ENCODE measurements at regions not wholly inside any gene's neighbourhood (a gene's known extent, or its start where the extent isn't known, plus 50 kb on each side); places are given as distances from the start of the nearest gene placed in this dataset.
"Not testable (repeated sequence)": the region's sequence is repeated elsewhere in the genome, so short reads cannot be mapped to it uniquely, and the experiment has no call there.

DNA sequence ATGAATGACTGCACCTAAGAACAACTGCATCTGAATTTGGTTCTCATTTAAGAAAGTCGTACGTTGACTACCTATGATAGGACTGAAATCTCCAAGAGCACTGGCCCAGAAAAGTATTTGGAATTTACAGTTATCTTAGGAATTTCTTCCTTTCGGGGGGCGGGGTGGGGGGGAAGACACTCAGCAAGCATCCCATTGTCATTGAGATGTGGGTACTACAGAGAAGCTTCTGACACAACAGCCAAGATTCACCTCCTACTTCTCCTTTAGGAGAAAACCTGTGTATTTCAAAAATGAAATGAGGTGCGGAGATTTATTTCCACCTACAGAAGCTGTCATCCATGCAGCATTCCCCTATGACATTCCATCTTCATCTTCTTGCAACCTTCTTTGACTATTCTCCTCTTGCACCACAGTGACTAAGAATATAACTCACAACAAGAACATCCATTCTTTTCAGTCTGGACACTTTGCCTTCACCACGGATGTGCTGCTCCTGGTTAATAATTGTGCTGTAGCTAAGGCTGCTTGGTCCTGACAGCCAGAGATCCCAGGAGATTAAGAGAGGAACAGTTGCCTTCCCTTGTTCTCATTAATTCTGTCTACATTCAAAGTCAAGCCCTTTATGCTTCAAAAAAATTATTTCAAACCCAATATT lies 98.4 kb upstream of the FRMD4A start:
- DNase-seq (ENCODE audit: low spot score): no peak

DNA sequence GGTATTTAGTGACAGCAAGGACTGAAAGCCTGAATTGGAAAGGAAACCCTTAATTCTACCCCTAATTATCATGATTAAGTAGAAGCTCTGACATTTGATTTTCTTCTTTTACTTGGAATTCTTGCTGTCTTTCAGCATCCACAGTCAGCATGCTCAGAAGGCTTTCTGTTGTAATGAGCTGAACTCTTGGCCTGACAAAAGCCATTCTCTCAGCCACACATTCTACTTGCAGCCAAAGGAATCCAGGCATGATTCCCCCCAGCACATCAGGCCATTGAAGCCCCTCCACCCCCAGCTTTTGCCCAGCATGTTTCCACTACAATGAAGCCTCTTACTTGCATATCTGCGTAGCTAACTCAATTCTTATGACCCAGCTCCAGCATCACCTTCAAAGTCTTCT lies 94.3 kb upstream of the FRMD4A start:
- DNase-seq (ENCODE audit: low spot score): no peak

DNA sequence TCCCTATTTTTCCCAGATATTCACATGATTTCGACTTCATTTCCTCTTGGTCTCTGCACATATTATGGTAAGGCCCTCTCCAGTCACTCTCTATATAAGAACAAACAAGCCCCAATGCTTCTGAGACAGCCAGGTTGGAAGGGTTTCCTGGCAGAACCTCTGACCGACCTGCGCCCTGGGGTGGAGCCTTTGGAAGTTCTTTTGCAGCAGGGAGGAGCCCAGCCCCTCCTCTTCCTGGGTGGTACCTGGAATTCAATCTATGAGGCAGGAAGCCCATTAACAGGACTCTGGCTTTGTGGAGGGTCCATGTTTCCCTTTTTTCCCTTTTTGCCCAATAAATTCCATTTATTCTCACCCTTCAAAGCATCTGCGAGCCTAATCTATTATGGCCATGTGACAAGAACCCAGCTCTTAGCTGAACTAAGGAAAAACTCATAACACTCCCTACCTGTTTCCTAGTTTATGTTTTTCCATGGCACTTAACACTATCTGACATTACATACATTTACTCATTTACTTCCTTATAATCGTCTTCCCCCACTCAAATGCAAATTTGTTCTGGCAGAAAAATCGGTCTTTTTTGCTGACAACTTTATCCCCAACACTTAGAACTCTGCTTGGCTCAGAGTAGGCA lies 92.5 kb upstream of the FRMD4A start:
- DNase-seq (ENCODE audit: low spot score): no peak

DNA sequence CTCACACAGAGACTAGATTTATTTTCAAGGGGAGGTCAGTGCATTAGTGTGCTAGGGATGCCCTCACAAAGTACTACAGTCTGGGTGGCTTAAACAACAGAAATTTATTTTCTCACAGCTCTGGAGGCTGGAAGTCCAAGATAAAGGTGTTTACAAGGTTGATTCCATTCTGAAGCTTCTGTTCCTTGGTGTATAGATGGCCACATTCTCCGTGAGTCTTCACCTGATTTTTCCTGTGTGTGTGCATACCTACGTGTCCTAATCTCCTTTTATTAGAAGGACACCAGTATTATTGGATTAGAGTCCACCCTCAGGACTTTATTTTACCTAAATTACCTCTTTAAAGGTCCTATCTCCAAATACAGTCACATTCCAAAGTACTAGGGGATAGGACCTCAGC lies 91.7 kb upstream of the FRMD4A start:
- DNase-seq (ENCODE audit: low spot score): no peak

DNA sequence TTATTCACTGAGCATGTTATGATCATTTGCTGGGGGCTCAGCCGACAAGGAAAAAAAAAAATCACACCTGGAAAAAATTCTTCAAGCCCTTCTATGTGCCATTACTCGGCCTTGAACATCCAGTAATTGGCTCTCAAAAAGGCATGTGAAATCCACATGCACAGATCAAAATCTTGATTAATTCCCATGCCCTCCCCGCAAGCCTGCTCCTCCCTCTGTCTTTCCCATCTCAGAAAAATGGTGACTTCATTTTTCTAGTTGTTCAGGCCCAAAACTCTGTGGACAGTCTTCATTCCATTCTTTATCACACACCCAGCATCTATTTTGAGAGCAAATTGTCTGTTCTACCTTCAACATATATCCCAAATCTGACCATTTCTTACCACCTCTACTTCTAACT lies 91.2 kb upstream of the FRMD4A start:
- DNase-seq (ENCODE audit: low spot score): no peak

DNA sequence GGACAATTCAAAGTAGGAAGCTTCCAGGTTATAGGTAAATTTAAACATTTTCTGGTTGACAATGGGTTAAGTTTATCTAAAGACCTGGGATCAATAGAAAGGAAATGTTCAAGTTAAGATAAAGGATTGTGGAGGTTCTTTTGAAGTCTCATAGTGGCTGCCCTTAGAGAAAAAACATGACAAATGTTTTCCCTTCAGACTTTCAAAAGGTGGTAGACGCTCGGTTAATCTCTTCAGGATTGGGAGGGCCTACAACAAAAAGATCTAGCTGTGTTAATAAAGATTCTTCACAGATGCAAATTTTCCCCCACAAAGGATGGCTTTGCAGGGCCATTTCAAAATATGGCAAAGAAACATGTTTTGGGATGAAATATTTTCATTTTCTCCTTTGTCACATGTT lies 86.6 kb upstream of the FRMD4A start:
- DNase-seq (ENCODE audit: low spot score): not testable (repeated sequence)

DNA sequence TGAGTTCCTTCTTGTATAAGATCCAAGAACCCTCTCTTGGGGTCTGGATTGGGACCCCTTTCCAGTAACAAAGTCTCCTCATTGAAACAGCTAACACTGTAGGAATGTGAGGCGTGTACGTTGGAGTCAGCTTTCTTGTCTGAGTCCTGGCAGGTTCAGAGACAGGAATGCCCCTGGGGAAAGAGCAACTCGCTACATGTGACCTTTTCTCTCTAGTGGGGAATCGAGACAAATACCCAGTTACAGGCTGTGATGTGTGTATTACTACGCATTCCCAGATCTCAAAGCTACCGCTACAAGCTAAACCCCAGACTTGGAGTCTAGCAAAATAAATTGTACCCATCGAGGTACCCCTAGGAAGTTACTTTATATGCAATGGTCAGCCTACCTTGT lies 85.6 kb upstream of the FRMD4A start:
- DNase-seq (ENCODE audit: low spot score): no peak

DNA sequence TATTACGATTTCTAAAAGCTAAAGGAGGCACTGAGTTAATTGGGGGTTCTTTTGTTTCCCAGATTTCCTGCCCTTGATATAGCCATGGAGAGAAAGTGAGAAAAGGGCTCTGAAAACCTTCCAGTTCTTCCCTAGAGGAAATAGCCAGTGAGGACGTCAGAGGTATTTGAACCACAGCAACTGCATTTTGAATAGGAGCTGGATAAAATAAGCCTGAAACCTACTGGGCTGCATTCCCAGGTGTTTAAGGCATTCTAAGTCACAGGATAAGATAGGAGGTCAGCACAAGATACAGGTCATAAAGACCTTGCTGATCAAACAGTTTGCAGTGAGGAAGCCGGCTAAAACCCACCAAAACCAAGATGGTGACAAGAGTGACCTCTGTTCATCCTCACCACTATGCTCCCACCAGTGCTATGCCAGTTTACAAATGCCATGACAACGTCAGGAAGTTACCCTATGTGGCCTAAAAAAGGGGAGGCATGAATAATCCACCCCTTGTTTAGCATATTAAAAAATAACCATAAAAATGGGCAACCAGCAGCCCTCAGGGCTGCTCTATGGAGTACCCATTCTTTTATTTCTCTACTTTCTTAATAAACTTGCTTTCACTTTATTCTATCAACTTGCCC lies 85.1 kb upstream of the FRMD4A start:
- no peak for DNase-seq (ENCODE audit: low spot score)

DNA sequence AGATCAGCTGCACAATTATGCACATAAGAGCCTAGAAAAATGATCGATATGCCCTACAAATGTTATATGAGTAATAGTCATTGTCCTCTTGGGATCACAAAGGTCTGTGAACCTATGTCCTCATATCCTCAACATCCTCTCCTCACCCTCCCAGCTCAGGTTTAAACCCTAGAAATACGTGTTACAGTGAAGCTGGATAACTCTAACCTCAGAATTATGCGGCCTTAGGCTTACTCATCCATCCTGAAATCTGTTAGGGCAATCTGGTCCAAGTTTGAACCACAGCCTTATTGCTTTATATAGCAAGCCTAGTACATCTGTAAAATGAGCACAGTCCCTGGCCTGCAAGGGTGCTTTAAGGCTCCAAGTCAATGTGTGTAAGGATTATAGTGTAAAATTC lies 84.2 kb upstream of the FRMD4A start:
- peak; percentile 43 for DNase-seq (ENCODE audit: low spot score)

DNA sequence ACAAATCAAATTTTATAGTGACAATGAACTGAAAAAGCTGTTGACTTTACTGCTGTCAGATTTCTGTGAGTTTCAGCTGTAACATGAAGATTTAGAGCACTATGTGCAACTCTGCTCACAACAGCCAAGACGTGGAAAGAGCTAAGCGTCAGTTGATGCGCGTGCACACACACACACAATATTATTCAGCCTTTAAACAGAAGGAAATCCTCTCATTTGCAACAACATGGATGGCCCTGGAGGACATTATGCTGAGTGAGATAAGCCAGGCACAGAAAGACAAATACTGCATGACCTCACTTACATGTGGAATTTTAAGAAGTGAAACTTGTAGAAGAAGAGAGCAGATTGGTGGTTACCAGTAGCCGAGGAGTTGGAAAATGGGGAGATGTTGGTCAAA lies 82.8 kb upstream of the FRMD4A start:
- no peak for DNase-seq (ENCODE audit: low spot score)

DNA sequence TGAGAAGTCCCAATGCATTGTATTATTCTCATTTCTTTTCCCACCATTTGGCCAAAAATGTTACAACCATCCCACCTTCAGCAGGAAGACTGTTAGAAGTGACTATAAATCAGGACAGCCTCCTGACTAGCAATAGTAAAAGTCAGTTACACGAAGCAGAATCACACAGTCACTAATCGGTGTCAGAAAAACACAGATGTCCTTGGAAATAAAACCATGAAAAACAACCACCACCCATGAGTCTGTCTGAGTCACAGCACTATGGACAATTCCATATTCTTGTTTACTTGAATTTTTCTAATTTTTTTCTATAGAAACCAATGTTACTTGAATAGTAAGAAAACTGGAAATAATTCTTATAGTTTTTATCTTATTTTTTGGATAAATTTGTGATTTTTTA lies 81.9 kb upstream of the FRMD4A start:
- no peak for DNase-seq (ENCODE audit: low spot score)

DNA sequence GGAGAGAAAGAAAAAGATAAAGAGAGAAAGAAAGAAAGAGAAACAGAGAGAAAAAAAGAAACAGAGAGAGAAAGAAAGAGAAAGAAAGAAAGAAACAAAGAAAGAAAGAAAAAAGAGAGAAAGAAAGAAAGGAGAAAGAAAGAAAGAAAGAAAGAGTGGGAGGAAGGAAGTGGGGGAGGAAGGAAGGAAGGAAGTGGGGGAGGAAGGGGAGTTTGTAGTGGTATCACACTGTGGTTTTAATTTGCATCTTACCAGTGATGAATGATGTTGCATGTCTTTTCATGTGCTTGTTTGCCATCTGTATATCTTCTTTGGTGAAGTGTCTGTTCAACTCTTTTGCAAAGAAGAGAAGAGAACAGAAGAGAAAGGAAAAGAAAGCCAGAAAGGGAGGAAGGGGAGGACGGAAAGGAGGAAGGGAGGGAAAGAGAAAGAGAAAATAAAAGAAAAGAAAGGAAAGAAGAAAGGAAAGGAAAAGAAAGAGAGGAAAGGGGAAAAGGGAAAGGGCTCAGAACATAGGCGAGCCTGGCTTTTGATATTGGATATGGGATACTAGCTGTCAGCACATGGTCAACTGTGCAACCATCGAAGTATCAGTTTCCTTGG lies 79.2 kb upstream of the FRMD4A start:
- no peak for DNase-seq (ENCODE audit: low spot score)

DNA sequence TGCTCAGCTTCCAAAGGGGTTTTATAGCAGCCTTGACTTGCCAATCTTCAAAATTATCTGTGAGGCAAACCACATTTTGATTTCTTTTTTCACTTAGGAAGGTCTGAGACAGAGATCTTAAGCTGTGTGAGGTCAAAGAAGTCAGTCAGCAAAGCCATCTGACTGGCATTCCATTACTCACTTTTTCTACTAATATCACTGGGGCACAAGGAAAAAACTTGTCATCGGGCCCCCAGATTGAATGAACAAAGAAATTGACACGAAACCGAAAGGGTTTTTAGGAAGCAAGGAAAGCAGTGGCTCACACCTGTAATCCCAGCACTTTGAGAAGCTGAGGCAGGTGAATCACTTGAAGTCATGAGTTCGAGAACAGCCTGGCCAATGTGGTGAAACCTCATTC lies 78.5 kb upstream of the FRMD4A start:
- no peak for DNase-seq (ENCODE audit: low spot score)

DNA sequence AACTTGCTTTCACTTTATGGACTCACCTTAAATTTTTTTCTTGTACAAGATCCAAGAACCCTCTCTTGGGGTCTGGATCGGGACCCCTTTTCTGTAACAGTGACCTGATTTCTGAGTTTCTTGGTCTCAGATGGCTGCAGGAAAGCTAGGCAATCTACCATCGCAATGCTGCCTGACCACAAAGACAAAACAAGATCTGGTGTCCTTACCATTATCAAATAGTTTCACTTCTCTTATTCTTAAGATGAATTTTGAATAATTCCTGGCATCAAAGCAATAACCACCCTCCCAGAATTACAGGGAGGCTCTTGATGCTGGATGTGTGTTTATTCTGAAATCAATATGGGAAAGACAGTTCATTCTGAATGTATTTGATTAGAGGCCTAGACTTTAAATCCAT lies 77.4 kb upstream of the FRMD4A start:
- no peak for DNase-seq (ENCODE audit: low spot score)

DNA sequence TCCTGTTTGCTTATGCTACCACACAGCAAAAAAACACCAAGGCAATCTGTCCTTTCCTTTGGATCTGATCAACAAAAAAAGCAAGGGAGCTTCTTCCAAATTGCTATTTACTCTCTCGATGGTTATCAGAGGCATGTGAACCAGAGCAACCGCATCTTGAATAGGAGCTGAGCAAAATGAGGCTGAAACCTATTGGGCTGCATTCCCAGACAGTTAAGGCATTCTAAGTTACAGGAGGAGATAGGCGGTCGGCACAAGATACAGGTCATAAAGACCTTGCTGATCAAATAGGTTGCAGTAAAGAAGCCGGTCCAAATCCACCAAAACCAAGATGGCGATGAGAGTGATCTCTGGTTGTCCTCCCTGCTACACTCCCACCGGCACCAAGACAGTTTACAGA lies 76.8 kb upstream of the FRMD4A start:
- no peak for DNase-seq (ENCODE audit: low spot score)

DNA sequence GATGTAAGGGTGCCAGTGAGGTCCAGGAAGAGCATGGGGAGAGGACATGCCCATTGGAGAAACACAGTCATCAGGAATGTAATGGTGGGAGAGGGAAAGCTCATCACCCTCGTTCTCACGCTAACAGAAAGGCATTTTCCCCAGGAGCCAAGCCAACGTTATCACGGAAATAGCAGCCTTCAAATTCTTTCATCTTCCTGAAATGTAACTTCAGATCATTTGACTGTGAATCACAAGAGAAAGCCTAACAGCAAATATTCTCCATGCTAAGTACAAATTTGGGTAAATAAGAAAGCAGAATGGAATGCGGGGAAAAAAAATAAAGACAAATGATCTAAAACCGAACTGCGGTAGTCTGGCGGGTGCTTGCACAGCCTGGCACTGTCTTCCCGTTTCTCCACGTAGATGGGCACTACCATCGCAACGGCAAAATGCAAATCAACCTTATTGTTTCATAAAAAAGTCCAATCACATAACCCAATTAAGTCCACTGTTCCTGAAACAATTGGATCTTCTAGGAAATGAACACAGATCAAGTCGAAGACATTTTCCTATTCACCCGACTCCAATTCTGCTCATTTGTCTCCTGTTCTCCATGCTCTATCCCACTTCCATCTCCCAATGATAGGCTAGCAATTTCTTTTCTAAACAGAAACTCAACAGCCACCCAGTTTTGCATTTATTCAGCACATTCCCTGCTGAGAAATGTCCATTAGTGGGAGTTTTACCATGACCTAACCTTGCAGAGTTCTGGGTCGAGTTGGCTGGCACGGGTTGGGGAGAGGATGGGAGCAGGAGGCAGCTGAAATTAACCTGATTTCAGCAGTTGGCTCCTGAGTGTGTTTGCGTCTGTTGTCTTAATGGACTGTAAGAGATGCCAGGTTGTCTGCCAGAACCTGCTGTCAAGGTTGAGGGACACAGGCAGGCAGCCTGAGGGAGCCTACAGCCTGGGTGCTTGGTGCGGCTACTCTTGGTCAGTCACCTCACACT lies 74.6 kb upstream of the FRMD4A start:
- DNase-seq (ENCODE audit: low spot score): peak; percentile 97

DNA sequence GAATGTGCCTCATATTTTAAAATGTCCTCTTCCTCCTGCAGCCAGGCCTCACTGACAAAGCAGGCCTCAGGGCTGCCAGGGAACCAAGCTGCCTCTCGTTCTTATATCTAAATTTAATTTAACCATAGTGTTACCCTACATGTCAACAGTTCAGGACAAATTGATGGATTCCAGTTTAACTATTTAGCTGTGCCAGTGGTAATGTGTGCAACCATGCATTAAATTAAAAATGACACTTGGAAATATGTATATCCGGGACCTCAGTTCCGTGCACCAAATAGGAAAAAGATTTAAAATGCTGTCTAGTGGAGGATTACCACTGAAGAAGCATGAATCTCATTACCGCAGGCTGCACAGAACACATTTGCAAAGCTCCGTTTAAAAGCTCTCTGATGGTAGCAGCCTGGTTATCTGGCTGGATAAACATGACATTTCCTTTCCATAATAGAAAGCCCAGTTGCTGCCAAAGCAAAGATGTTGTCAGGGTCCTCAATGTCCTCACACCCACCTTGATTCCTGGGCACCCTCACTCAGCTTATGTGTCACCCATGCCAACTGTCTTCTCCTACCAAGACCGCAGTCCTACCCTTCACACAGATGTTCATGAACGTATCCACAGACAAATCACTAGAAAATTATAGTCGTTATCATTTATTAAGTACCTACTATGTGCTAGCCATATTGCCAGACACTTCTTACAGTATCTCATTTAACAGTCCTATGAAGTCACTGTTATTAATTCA lies 73.3 kb upstream of the FRMD4A start:
- DNase-seq (ENCODE audit: low spot score): no peak

DNA sequence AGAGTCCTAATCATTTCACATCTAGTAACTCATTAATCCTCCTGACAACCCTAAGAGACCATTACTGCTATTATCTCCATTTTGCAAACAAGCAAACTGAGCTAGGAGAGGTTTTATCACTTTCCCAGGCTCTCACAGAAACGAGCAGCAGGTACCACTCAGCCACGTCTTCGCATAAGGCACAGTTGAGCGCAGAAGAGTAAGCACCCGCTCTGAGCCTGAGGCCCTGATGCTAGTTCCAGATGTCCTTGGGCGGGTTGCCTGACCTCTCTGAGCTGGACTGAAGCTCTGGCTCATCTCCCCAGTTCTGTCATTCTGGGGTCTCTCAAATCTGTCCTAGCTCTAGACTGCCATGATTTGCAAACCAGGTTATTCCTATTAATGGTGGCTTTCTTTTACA lies 72.6 kb upstream of the FRMD4A start:
- no peak for DNase-seq (ENCODE audit: low spot score)

DNA sequence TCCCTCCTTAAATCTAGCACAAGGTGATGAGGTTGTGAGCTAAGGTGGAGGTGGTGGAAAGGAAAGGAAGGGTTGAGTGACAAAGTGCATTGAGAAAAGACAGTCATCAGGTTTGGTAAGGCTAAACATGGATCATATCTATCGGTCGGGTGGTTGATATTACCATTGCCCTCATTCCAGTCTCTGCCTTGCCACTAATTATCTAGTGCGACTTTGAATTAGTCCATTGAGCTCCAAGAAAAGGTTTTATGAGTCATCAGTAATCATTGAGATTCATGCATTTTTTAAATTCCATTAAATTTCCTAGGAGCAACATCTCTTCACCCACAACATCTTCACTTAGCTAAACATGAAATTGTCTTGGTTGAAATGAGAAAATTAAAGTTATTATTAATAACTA lies 68.9 kb upstream of the FRMD4A start:
- peak; percentile 57 for DNase-seq (ENCODE audit: low spot score)

DNA sequence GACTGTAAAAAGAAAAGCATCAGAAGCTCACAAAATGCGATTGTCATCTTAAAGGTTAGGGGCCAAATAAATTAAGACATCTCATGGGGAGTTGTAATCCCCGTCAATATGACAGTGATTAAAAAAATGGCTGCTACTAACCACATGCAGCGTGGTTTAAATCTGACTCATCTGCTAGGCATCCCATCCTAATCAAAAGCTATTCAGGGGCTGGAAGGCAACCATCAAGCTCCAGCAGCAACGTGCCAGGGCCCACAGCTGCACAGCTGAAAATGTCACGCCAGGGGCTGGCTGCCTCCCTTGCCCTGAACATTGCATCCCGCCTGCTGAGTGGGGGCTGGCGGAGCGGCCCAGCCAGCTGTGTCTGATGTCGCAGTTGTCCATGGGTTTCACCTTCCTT lies 66.3 kb upstream of the FRMD4A start:
- DNase-seq (ENCODE audit: low spot score): peak; percentile 99

DNA sequence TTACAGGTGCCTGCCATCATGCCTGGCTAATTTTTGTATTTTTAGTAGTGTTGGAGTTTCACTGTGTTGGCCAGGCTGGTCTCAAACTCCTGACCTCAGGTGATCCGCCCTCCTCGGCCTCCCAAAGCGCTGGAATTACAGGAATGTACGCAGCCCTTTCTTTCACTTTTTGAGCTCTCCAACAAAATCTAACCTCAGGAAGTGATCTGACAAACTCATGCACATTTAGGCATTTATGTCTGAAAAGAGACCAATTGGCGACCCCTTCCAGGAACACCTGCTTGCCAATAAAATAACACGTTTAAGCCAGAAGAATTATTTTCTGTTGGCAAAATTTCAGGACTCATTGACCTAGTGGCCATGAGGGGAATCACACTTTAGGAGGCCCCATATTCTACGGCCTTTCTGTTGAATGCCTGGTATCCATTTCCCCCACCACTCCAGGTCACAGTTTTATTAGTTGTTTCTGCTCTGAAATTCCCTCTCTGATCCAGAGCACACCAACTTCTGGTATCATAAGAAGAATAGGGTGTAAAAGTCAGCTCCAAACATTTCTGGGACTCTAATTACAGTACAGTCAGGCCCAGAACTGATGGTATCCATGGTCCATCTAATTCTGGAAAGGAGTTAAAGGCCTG lies 65.8 kb upstream of the FRMD4A start:
- peak; percentile 89 for DNase-seq (ENCODE audit: low spot score)
